Activated CD4-positive, alpha-beta T cell treated with anti-CD3 and anti-CD28 coated beads, Interleukin-2, amount 10 ng/mL, durations not matched to agents 24 days and 14 days (primary cell): ENCODE measurements at regions not wholly inside any gene's neighbourhood (a gene's known extent, or its start where the extent isn't known, plus 50 kb on each side); places are given as distances from the start of the nearest gene placed in this dataset.
"Not testable (repeated sequence)": the region's sequence is repeated elsewhere in the genome, so short reads cannot be mapped to it uniquely, and the experiment has no call there.

Experiments
- DNase-seq: peaks from one replicate; pipeline ENCODE4 v3.0.0; 2022
- H3K27ac Mint-ChIP-seq: one replicate; pipeline ENCODE4 v1.8.0; 2022; ENCODE audit warnings: mild to moderate bottlenecking, mixed read lengths
- H3K27me3 Mint-ChIP-seq: one replicate; pipeline ENCODE4 v1.8.0; 2022; ENCODE audit warnings: mixed read lengths
- H3K36me3 Mint-ChIP-seq: one replicate; pipeline ENCODE4 v1.8.0; 2022; ENCODE audit warnings: low read depth, mild to moderate bottlenecking, mixed read lengths
- H3K4me1 Mint-ChIP-seq: one replicate; pipeline ENCODE4 v1.8.0; 2021; ENCODE audit warnings: mixed read lengths
- H3K4me3 Mint-ChIP-seq: one replicate; pipeline ENCODE4 v1.8.0; 2022; ENCODE audit warnings: mild to moderate bottlenecking, moderate library complexity, mixed read lengths
- H3K9me3 Mint-ChIP-seq: one replicate; pipeline ENCODE4 v1.8.0; 2021; ENCODE audit warnings: mixed read lengths
- intact Hi-C: fragments of 100-400 bp; cut with micrococcal nuclease; formaldehyde crosslinking; loops from one replicate; pipeline ENCODE4 v1.15.1; 2023

DNA sequence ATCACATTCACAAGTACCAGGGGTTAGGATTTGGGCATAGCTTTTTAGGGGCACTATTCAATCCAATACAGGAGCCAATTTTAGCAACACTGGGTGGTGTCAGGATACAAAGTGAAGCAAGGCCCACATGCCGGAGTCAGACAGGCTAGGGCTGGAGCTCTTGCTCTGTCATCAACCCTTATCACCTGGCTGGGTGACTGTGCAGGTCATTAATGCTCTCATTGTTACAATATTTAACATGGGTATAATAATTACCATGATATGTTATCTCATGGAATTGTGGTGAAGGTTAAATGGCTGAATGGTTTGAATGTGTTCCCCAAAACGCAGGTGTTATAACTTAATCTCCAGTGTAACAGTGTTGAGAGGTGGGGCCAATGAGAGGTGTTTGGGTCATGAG lies 143.3 kb upstream of the THY1 start:
- intact Hi-C loops, result no loop called here
- peaks cover 32% of the 10 kb centered on the region for H3K27me3 Mint-ChIP-seq
- no peaks in the 10 kb centered on the region for H3K4me1 Mint-ChIP-seq
- no peak for DNase-seq
- no peaks in the 10 kb centered on the region for H3K9me3 Mint-ChIP-seq
- H3K4me3 Mint-ChIP-seq, result no peak overlapping the region
- H3K27ac Mint-ChIP-seq, result no peak overlapping the region
- H3K36me3 Mint-ChIP-seq, result no peaks in the 10 kb centered on the region

DNA sequence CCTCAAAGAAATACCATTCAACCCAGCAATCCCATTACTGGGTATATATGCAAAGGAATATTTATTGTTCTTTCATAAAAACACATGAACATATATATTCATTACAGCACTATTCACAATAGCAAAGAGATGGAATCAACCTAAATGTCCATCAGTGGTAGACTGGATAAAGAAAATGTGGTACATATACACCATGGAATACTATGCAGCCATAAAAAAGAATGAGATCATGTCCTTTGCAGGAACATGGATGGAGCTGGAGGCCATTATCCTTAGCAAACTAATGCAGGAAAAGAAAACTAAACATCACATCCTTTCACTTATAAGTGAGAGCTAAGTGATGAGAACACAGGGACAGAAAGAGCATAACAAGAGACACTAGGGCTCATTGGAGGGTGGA lies 142.7 kb upstream of the THY1 start:
- H3K27me3 Mint-ChIP-seq, result peaks cover 29% of the 10 kb centered on the region
- intact Hi-C loops, H3K36me3 Mint-ChIP-seq, H3K27ac Mint-ChIP-seq, H3K9me3 Mint-ChIP-seq, H3K4me3 Mint-ChIP-seq, DNase-seq, H3K4me1 Mint-ChIP-seq: not testable (repeated sequence)

DNA sequence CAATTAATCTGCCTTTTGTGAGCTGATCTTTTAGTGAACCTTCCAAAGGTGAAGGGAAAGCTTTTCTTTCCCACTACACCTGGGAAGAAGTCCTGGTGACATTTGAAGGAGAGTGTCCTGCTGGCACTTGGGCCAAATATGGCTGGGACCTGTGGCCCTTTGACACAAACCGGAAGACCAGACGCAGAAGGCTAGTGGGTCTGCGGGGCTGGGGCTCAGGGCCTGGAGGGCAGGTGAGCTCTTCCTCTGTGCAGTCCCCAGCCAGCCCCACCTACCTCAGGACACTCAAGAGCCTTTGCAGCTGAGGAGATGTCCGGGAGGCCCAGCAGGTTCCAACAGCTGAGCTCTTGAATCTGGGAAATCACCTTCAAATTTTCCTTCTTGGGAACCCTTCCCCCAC lies 138.0 kb upstream of the THY1 start:
- no peak for DNase-seq

DNA sequence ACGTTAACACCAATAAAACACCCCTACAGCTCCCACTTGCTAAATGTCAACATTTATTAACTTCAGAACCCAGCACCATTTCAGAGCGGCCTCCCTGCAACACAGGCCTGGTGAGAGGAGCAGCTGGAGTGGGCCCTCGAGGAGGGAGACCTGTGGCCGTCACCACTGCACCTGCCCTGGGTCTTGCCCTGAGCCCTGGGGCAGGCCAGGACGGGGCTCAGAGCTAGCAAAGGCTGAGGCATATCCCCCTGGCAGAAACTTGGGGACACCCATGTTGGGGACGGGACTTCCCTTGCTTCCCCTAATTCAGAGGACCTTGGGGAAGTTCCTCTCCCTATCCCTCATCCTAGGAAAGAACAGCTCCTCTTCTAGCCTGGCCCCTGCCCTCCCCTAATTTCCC lies 137.3 kb upstream of the THY1 start:
- Mint-ChIP-seq H3K9me3 (peaks cover 5% of the 10 kb centered on the region), H3K4me1 (no peaks in the 10 kb centered on the region), H3K27ac (no peak overlapping the region), H3K27me3 (peaks cover 28% of the 10 kb centered on the region), H3K4me3 (no peak overlapping the region), H3K36me3 (no peaks in the 10 kb centered on the region)
- intact Hi-C loops, result no loop called here
- no peak for DNase-seq

More for the DNA sequence above, 138.0 kb upstream of the THY1 start:
- H3K9me3 Mint-ChIP-seq, result peaks cover 5% of the 10 kb centered on the region
- H3K27me3 Mint-ChIP-seq, result peaks cover 29% of the 10 kb centered on the region
- H3K4me1 Mint-ChIP-seq, result no peaks in the 10 kb centered on the region
- H3K27ac Mint-ChIP-seq, result no peak overlapping the region
- H3K36me3 Mint-ChIP-seq, result no peaks in the 10 kb centered on the region
- intact Hi-C loops, result no loop called here
- H3K4me3 Mint-ChIP-seq, result no peak overlapping the region

DNA sequence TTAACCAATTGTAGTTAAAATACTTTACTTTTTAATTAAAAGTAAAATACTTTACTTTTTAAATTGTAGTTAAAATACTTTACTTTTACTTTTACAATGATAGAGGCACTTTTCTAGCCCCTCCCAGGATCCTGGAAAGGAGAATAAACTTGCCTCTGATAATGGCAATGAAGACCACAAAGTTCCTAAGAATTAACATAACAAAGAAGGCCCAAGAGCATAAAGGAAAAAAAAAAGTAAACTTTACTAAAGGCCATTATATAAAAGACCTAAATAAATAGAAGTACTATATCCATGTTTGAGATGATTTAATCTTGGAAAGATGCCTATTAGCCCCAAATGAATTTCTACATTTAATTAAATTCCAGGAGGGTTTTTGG lies 129.1 kb upstream of the THY1 start:
- Mint-ChIP-seq H3K4me1 (no peaks in the 10 kb centered on the region), H3K27ac (no peak overlapping the region), H3K9me3 (peaks cover 5% of the 10 kb centered on the region), H3K4me3 (no peak overlapping the region), H3K27me3 (peaks cover 2% of the 10 kb centered on the region), H3K36me3 (no peaks in the 10 kb centered on the region)
- no peak for DNase-seq
- intact Hi-C loops, result no loop called here

DNA sequence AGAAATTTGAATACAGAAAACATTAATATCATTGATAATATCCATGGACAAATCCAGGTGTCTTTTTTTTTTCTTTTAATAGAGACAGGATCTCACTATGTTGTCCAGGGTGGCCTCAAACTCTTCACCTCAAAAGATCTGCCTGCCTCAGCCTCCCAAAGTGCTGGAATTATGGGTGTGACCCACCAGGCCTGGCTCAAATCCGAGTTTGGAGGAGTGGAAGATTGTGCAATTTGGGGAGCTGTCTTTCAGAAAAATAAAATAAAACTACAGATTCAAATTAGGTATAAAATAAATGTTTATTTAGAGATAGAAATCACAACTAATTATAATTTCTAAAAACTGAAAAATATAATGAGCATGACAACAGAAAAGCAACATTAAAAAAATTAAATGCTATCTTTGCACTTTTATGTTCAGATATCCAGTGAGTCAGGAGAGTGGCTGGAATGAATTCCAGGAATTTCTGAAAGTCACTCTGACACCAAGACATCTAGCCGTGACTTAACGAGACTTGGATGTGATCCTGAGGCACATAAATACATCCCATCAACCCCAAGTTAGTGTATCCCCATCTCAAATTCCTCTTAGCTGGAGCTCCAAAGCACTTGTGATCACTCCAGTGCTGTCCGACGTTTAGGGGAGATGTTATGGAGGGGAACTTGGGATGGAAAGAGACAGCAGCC lies 128.6 kb upstream of the THY1 start:
- Mint-ChIP-seq H3K27me3 (peaks cover 2% of the 10 kb centered on the region), H3K27ac (no peak overlapping the region), H3K4me1 (no peaks in the 10 kb centered on the region), H3K4me3 (no peak overlapping the region), H3K36me3 (no peaks in the 10 kb centered on the region), H3K9me3 (peaks cover 5% of the 10 kb centered on the region)
- DNase-seq, result no peak
- intact Hi-C loops, result no loop called here

DNA sequence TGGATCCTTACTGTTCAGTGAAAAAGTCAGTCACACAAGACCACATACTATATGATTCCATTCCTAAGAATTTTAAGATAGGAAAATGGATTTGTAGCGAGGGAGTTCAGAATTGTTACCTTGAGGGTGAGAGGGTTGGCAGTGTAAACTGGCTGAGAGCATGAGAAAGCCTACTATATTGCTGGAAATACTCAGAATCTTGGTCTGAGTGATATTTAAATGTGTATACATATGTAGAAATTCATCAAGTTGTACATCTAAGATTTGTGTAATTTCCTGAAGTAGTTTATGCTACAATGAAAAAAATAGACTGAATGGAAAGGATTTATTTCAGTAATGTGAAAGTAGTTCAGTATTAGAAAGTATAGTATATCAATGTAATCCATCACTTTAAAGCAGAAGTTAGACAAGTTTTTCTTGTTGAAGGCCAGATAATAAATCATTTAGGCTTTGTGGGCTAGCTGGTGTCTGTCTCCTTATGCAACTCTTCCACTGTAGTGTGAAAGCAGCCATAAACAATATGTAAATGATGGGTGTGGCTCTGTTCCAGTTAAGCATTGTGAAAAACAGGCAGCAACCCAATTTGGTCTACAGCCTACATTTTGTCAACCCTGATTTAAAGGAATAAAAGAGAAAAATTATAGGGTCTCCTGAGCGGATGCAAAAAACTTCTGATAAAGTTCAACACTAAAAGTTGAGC lies 127.2 kb upstream of the THY1 start:
- Mint-ChIP-seq H3K9me3 (no peaks in the 10 kb centered on the region), H3K27me3 (no peaks in the 10 kb centered on the region), H3K36me3 (no peaks in the 10 kb centered on the region), H3K4me3 (no peak overlapping the region), H3K4me1 (no peaks in the 10 kb centered on the region), H3K27ac (no peak overlapping the region)
- no peak for DNase-seq
- intact Hi-C loops, result no loop called here

DNA sequence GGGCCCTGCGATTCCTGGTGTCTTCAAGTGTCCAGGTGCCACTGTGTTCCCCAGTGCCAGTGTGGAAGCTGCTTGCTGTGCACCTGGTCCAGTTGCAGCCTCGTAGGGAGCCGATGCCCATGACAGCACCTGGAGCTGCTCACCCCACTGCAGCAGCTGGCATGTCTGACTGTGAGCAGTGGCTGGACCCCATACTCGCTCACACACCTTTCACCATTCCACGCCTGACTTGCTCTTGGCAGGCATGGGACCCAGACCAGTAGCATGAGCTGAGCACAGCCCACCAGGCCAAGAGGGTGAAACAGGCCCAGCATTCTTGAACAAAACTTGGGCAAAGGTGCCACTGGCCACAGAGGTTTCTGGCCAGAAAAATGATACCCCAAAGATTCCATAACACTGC lies 124.5 kb upstream of the THY1 start:
- Mint-ChIP-seq H3K4me3 (no peak overlapping the region), H3K36me3 (no peaks in the 10 kb centered on the region), H3K9me3 (no peaks in the 10 kb centered on the region), H3K27ac (no peak overlapping the region), H3K4me1 (no peaks in the 10 kb centered on the region), H3K27me3 (no peaks in the 10 kb centered on the region)
- intact Hi-C loops, result no loop called here
- no peak for DNase-seq

DNA sequence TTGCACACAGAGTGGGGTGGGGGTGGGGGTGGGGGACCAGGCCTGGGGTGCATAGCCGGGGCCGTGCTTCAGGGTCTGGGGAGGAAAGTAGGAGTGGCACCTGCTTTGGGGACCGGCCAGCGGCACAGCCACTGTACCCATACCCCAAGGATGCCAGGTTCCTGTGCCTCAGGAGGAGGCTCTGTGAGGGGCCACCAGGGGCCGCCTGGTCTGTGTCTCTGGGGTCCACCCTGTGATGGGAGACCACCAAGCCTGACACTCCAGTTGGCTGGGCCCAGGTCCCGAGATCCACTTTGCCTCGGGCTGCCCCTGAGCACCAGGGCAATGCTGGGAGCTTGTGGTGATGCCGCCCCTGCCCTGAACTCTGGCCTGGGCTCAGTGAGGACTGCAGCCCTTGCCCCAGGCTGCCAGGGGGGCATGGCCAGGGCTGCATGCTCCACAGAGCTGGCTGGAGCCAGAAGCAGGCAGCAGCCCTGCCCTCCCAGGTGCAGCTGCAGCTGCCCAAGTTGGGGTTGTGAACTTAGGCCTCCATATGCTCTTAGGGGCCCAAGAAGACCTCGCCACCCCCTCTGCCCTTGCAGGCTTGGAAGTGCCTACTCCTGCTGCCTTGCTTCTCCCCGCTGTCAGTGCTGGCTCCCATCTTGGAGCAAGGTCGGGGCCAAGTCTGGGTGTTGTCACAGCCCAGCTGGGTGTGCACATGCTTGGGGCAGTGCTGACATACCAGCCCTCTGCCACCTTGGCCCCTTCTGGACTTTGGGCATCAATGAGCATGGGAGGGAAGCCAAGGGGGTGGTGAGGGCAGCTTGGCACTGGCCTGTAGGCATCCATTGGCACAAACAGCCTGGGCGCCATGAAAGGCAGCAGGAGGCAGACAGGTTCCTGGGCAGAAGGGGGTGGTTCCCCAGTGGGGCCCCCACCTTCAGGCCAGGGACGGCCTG lies 123.3 kb upstream of the THY1 start:
- DNase-seq, result no peak
- Mint-ChIP-seq H3K27ac (no peak overlapping the region), H3K9me3 (no peaks in the 10 kb centered on the region), H3K4me1 (no peaks in the 10 kb centered on the region), H3K27me3 (peaks cover 4% of the 10 kb centered on the region), H3K36me3 (no peaks in the 10 kb centered on the region), H3K4me3 (no peak overlapping the region)
- intact Hi-C loops, result no loop called here

DNA sequence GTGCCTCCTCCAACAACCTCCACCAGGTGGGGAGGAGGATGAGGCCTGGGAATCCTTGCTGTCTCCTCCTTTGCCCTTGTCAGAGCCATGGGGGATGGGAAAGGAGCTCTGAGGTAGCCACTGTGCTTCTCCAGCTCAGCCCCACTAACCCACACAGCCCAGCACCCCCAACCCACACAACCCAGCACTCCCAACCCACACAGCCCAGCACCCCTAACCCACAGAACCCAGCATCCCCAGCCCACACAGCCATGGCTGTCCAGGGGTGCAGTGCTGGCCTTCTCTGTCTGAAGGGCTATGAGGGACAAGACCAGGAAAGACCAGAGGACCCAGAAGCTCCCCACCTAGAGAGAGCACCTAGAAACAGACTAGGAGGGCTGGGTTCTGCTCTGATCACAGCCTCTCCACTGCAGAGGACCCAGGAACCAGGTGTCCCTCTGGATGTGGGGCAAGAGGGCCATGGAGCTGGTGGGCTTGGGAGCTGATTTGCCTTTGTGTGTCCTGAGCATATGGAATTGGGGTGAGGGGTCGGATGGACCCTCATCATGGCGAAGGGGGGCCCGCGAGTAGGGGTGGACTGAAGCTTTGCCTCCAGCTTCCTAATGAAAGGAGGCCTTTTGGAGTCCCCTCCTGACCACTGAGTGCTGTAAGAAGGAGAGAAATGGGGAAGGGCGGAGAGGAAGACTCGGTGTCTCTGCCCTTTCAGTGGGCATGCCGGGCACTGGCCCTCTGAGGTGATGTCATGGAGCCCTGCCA lies 117.6 kb upstream of the THY1 start:
- peaks cover 4% of the 10 kb centered on the region for H3K27me3 Mint-ChIP-seq
- no peaks in the 10 kb centered on the region for H3K36me3 Mint-ChIP-seq
- H3K4me1 Mint-ChIP-seq, result no peaks in the 10 kb centered on the region
- no peak overlapping the region for H3K27ac Mint-ChIP-seq
- no peaks in the 10 kb centered on the region for H3K9me3 Mint-ChIP-seq
- no peak overlapping the region for H3K4me3 Mint-ChIP-seq
- intact Hi-C loops, result no loop called here
- DNase-seq, result no peak

DNA sequence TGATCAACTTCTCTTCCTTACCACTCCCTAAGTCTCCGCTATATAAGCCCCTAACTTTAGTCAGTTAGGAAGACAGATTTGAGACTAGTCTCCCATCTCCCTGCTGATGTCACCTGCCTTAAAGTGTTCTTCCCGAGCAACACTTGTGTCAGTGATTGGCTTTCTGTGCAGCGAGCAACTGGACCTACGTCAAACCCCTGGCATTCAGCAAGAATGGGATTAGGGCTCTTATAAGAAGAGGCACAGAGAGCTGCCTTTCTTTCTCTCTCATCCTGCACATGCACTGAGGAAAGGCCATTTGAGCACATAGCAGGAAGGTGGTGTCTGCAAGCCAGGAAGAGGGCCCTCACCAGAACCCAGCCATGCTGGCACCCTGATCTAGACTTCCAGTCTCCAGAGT lies 116.6 kb upstream of the THY1 start:
- Mint-ChIP-seq H3K27me3 (peaks cover 4% of the 10 kb centered on the region), H3K27ac (no peak overlapping the region), H3K36me3 (no peaks in the 10 kb centered on the region), H3K9me3 (no peaks in the 10 kb centered on the region), H3K4me1 (no peaks in the 10 kb centered on the region), H3K4me3 (no peak overlapping the region)
- intact Hi-C loops, result no loop called here
- no peak for DNase-seq

DNA sequence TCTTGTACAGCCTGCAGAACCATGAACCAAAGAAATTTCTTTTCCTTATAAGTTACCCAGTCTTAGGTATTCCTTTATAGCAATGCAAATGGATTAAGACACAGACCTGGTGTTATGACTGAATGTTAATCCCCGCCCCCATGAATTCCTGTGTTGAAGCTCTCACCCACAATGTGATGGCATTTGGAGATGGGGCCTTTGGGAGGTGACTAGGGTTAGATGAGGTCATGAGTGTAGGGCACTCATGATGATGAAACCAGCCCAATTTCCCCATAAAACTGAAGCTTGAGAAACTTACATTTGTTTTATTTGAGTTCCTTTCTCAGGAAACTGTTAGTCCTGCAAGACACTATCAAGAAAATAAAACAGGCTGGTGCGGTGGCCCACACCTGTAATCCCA lies 115.8 kb upstream of the THY1 start:
- no peak for DNase-seq
- Mint-ChIP-seq H3K4me1 (peaks cover under 1% of the 10 kb centered on the region), H3K9me3 (no peaks in the 10 kb centered on the region), H3K36me3 (no peaks in the 10 kb centered on the region), H3K4me3 (no peak overlapping the region), H3K27ac (no peak overlapping the region), H3K27me3 (peaks cover 7% of the 10 kb centered on the region)
- intact Hi-C loops, result no loop called here

DNA sequence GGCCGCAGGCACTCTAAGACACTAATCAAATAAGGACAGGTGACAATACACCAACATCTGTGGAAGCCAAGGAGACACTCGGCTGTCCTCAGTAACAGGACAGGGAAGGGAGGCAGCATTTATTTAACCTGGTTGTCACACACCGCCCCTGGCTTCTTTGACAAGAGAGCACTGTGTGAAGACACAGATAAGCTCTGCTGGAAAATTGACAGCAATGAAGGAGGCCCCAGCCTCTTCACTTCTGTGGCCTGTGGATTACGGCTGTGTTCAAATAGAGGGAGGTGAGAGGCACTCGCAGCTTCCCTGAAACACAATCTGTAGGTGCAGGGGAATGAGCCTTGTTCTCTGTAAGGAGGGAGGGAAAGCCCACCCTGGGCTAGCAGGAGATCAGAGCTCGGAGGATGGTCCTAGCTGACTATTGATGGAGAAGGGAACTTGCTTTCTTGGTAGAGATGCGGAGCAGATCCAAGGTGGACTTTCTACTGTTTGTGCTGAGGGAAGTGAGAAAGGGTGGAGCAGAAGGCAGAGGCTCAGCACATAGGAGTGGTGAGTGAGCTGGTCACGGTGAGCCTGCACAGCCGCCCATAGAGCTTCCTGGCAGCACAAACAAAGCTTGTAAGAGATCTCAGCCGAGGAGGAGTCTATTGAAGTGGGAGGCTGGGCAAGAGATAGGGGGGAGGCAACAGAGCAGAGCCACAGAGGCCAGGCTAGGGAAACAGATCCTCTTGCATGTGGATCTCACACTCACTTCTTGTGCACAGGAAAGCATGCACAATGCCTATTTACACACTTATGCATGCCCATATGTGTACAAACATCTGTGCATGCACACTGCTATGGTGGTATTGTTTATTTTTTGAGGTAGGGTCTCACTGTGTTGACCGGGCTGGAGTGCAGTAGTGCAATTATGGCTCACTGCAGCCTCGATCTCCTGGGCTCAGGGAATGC lies 114.6 kb upstream of the THY1 start:
- H3K4me3 Mint-ChIP-seq, result no peak overlapping the region
- no peaks in the 10 kb centered on the region for H3K36me3 Mint-ChIP-seq
- peaks cover 2% of the 10 kb centered on the region for H3K4me1 Mint-ChIP-seq
- intact Hi-C loops, result no loop called here
- H3K27me3 Mint-ChIP-seq, result peaks cover 8% of the 10 kb centered on the region
- no peak for DNase-seq
- no peaks in the 10 kb centered on the region for H3K9me3 Mint-ChIP-seq
- H3K27ac Mint-ChIP-seq, result no peak overlapping the region
